K562 (cell line): ENCODE measurements at regions not wholly inside any gene's neighbourhood (a gene's known extent, or its start where the extent isn't known, plus 50 kb on each side); places are given as distances from the start of the nearest gene placed in this dataset.

ENCODE experiments used
- ASH1L ChIP-seq: fragments of 450-650 bp; IDR thresholded peaks from 2 replicates; pipeline ENCODE4 v1.6.1; 2018; ENCODE audit warnings: borderline replicate concordance, mild to moderate bottlenecking, low read depth; ENCODE audit not compliant: partially characterized antibody
- ATF2 ChIP-seq: sonication (generic); formaldehyde crosslinking; IDR thresholded peaks from 2 replicates; pipeline ENCODE4 v1.8.1; 2022; ENCODE audit warnings: missing genetic modification reagents
- DLX4 ChIP-seq: fragments of 250-450 bp; sonication (Bioruptor Pico); IDR thresholded peaks from 2 replicates; pipeline ENCODE4 v1.6.1; 2021; ENCODE audit warnings: mild to moderate bottlenecking
- E2F8 ChIP-seq: fragments of 450-650 bp; IDR thresholded peaks from 2 replicates; pipeline ENCODE4 v1.7.1; 2018; ENCODE audit warnings: mild to moderate bottlenecking, low read depth; ENCODE audit not compliant: partially characterized antibody
- ETV6 ChIP-seq, 3 experiments: fragments of 150-350 bp in 1 of 3; sonication (generic) in 1 of 3; formaldehyde crosslinking in 1 of 3; IDR thresholded peaks; 2 replicates each; pipeline versions ENCODE4 v1.6.1 to v1.8.0; 2014 to 2022; ENCODE audit warnings: borderline replicate concordance in 2 of 3, low read depth in 2 of 3, antibody characterized with exemption in 1 of 3, low read length in 1 of 3, mild to moderate bottlenecking in 1 of 3, missing genetic modification reagents in 1 of 3
- GTF2B ChIP-seq: IDR thresholded peaks from 2 replicates; pipeline ENCODE4 v1.6.1; 2011; ENCODE audit not compliant: insufficient read length; ENCODE audit errors: extremely low read depth
- HDGF ChIP-seq: fragments of 450-650 bp; IDR thresholded peaks from 2 replicates; pipeline ENCODE4 v1.6.1; 2016
- NFIX ChIP-seq: fragments of 250-450 bp; sonication (Bioruptor Pico); IDR thresholded peaks from 2 replicates; pipeline ENCODE4 v1.4.0; 2020; ENCODE audit warnings: low read depth, mild to moderate bottlenecking, moderate library complexity
- NR4A1 ChIP-seq, 2 experiments: fragments of 250-450 bp in 1 of 2; fragments of 450-650 bp in 1 of 2; sonication (Bioruptor Pico) in 1 of 2; IDR thresholded peaks; 2 replicates each; pipeline versions ENCODE4 v1.4.0 to v1.6.1; 2016 to 2020; ENCODE audit warnings: mild to moderate bottlenecking in 2 of 2, missing compliant biosample characterization in 1 of 2, missing genetic modification characterization in 1 of 2, moderate library complexity in 1 of 2
- PHF21A ChIP-seq: fragments of 450-650 bp; IDR thresholded peaks from 2 replicates; pipeline ENCODE4 v1.6.1; 2017; ENCODE audit warnings: low read depth, borderline replicate concordance
- POLR2AphosphoS2 ChIP-seq: IDR thresholded peaks from 2 replicates; pipeline ENCODE4 v1.6.1; 2012; ENCODE audit warnings: low read length, improper control_type of control experiment
- PTRF ChIP-seq: fragments of 450-650 bp; IDR thresholded peaks from 2 replicates; pipeline ENCODE4 v1.6.1; 2016; ENCODE audit warnings: mild to moderate bottlenecking, missing genetic modification characterization, missing compliant biosample characterization
- RCOR1 ChIP-seq, 2 experiments: IDR thresholded peaks; 2 replicates each; pipeline ENCODE4 v1.6.1; 2012; ENCODE audit warnings: low read depth in 2 of 2, low read length in 2 of 2, borderline replicate concordance in 1 of 2, improper control_type of control experiment in 1 of 2
- SAP30 ChIP-seq: fragments of 200-600 bp; sonication (generic); IDR thresholded peaks from 2 replicates; pipeline ENCODE4 v1.6.1; 2012; ENCODE audit warnings: borderline replicate concordance, low read depth, mild to moderate bottlenecking, moderate library complexity, low read length, control low read depth, inconsistent platforms; ENCODE audit not compliant: insufficient read depth, poor library complexity, severe bottlenecking
- SNAPC5 ChIP-seq: fragments of 250-450 bp; sonication (Bioruptor Pico); IDR thresholded peaks from 2 replicates; pipeline ENCODE4 v1.8.0; 2021; ENCODE audit warnings: moderate library complexity, mild to moderate bottlenecking, inconsistent platforms
- ZBTB49 ChIP-seq: sonication (generic); formaldehyde crosslinking; IDR thresholded peaks from 2 replicates; pipeline ENCODE4 v1.8.0; 2022; ENCODE audit warnings: missing genetic modification reagents, mild to moderate bottlenecking, borderline replicate concordance
- ZC3H11A ChIP-seq: IDR thresholded peaks from 2 replicates; pipeline ENCODE4 v1.6.1; 2012; ENCODE audit warnings: low read depth, low read length, improper control_type of control experiment
- ZNF311 ChIP-seq: fragments of 250-450 bp; sonication (Bioruptor Pico); IDR thresholded peaks from 2 replicates; pipeline ENCODE4 v1.4.0; 2020; ENCODE audit warnings: mild to moderate bottlenecking, moderate library complexity
- ZNF408 ChIP-seq: fragments of 250-450 bp; sonication (Bioruptor Pico); IDR thresholded peaks from 2 replicates; pipeline ENCODE4 v1.4.0; 2020; ENCODE audit warnings: low read depth, mild to moderate bottlenecking, moderate library complexity

GRCh38 chr12:76144245-76144549, 59.7 kb upstream of the NAP1L1 start (continued):
- TF ChIP-seq ZNF408 (CRISPR knock-in tag) (no peak), ETV6 (IDR thresholded peaks at IDR 0.05; ENCODE audit: borderline replicate concordance in 1 of 2, low read depth in 2 of 2, low read length in 1 of 2) (no peak), ETV6 (CRISPR knock-in tag; IDR thresholded peaks at IDR 0.05; ENCODE audit: borderline replicate concordance) (no peak), ASH1L (no peak), HDGF (no peak), DLX4 (no peak), PTRF (no peak), PHF21A (no peak), ZNF311 (no peak), NFIX (CRISPR knock-in tag) (peak; percentile 29; the same call in 1 of the 2 replicates), E2F8 (no peak), SNAPC5 (CRISPR knock-in tag) (no peak), NR4A1 (CRISPR knock-in tag; IDR thresholded peaks at IDR 0.05) (no peak), NR4A1 (tag; IDR thresholded peaks at IDR 0.05) (no peak), ATF2 (CRISPR knock-in tag) (no peak), GTF2B (no peak), ZC3H11A (no peak), SAP30 (no peak), POLR2AphosphoS2 (no peak), RCOR1 (IDR thresholded peaks at IDR 0.05; ENCODE audit: borderline replicate concordance in 1 of 2, low read depth in 2 of 2, low read length in 2 of 2) (no peak), ZBTB49 (CRISPR knock-in tag) (no peak)
